ENCODE measurements at regions not wholly inside any gene's neighbourhood (a gene's known extent, or its start where the extent isn't known, plus 50 kb on each side); places are given as distances from the start of the nearest gene placed in this dataset.
"Not testable (repeated sequence)": the region's sequence is repeated elsewhere in the genome, so short reads cannot be mapped to it uniquely, and the experiment has no call there.

GRCh38 chrX:3476973-3477372 lies 130.5 kb upstream of the MXRA5 start:
- Histone ChIP-seq H2AFZ (ENCODE audit: low read length) (no peak overlapping the region), H3K4me2 (ENCODE audit: low read length) (no peak overlapping the region), H3K79me2 (ENCODE audit: insufficient read depth, low read depth, low read length) (no peaks in the 10 kb centered on the region), H3K27ac (ENCODE audit: low read depth, low read length, poor library complexity, severe bottlenecking) (no peak overlapping the region), H4K20me1 (ENCODE audit: insufficient read depth, low read length) (no peaks in the 10 kb centered on the region), H3K9me3 (ENCODE audit: low read length) (no peaks in the 10 kb centered on the region), H3K9me2 (ENCODE audit: insufficient read depth, low read length) (no peaks in the 10 kb centered on the region), H3K4me1 (ENCODE audit: insufficient read depth, low read length, poor library complexity, severe bottlenecking) (no peaks in the 10 kb centered on the region), H3K4me3 (ENCODE audit: low read depth, low read length, poor library complexity, severe bottlenecking) (no peak overlapping the region), H3K36me3 (ENCODE audit: insufficient read depth, low read length) (no peaks in the 10 kb centered on the region)
- intact Hi-C loops (cut with micrococcal nuclease; ENCODE audit: unreplicated experiment) = no loop called here
- ChIA-PET POLR2A (no interaction called here), CTCF (ENCODE audit: unreplicated experiment) (no interaction called here)
- TF ChIP-seq EZH2phosphoT487 (IDR thresholded peaks at IDR 0.05; ENCODE audit: borderline replicate concordance, low read depth, low read length) (no peak), CTCF (conservative IDR thresholded peaks at IDR 0.05; ENCODE audit: low read length) (no peak)
- BruUV-seq (replicated peaks) = no TSS peak
- no peak for DNase-seq (ENCODE audit: low spot score)

DNA sequence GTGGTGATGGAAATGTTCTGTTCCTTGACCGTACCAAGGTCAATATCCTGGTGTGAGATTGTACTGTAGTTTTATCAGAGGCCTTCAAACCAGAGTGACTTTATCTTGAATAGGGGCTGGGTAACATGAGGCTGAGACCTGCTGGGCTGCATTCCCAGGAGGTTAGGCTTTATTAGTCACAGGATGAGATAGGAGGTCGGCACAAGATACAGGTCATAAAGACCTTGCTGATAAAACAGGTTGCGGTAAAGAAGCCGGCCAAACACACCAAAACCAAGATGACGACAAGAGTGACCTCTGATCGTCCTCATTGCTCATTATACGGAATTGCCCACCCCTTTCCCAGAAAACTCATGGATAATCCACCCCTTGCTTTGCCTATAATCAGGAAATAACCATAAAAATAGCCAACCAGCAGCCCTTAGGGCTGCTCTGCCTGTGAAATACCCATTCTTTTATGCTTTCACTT lies 123.8 kb upstream of the MXRA5 start:
- DNase-seq (ENCODE audit: low spot score); BruUV-seq (replicated peaks); H3K9me3 ChIP-seq (ENCODE audit: low read length); H3K4me1 ChIP-seq (ENCODE audit: insufficient read depth, low read length, poor library complexity, severe bottlenecking); H3K9me2 ChIP-seq (ENCODE audit: insufficient read depth, low read length); POLR2A ChIA-PET; H3K4me3 ChIP-seq (ENCODE audit: low read depth, low read length, poor library complexity, severe bottlenecking); H3K36me3 ChIP-seq (ENCODE audit: insufficient read depth, low read length); H4K20me1 ChIP-seq (ENCODE audit: insufficient read depth, low read length); CTCF ChIA-PET (ENCODE audit: unreplicated experiment); H3K4me2 ChIP-seq (ENCODE audit: low read length); intact Hi-C loops (cut with micrococcal nuclease; ENCODE audit: unreplicated experiment); H2AFZ ChIP-seq (ENCODE audit: low read length); H3K27ac ChIP-seq (ENCODE audit: low read depth, low read length, poor library complexity, severe bottlenecking); H3K79me2 ChIP-seq (ENCODE audit: insufficient read depth, low read depth, low read length): not testable (repeated sequence)

GRCh38 chrX:3468031-3468430 lies 121.6 kb upstream of the MXRA5 start:
- no peak for TF ChIP-seq EZH2phosphoT487 (IDR thresholded peaks at IDR 0.05; ENCODE audit: borderline replicate concordance, low read depth, low read length)
- POLR2A ChIA-PET = interaction anchor here (0.7 kb wide), 1 partner anchor 189 kb away, joined by 4 read pairs; no protein-coding TSS in a partner anchor

GRCh38 chrX:3465017-3465416 lies 118.6 kb upstream of the MXRA5 start:
- H4K20me1 ChIP-seq (ENCODE audit: insufficient read depth, low read length) = no peaks in the 10 kb centered on the region
- H3K79me2 ChIP-seq (ENCODE audit: insufficient read depth, low read depth, low read length) = no peaks in the 10 kb centered on the region
- BruUV-seq (replicated peaks) = no TSS peak
- no peaks in the 10 kb centered on the region for H3K36me3 ChIP-seq (ENCODE audit: insufficient read depth, low read length)
- H3K4me2 ChIP-seq (ENCODE audit: low read length) = no peak overlapping the region
- H3K27ac ChIP-seq (ENCODE audit: low read depth, low read length, poor library complexity, severe bottlenecking) = no peak overlapping the region
- ChIA-PET POLR2A (no interaction called here), CTCF (ENCODE audit: unreplicated experiment) (no interaction called here)
- intact Hi-C loops (cut with micrococcal nuclease; ENCODE audit: unreplicated experiment) = no loop called here
- no peak for TF ChIP-seq CTCF (conservative IDR thresholded peaks at IDR 0.05; ENCODE audit: low read length)
- TF ChIP-seq EZH2phosphoT487 (IDR thresholded peaks at IDR 0.05; ENCODE audit: borderline replicate concordance, low read depth, low read length) = no peak
- no peak overlapping the region for H3K4me3 ChIP-seq (ENCODE audit: low read depth, low read length, poor library complexity, severe bottlenecking)
- H3K4me1 ChIP-seq (ENCODE audit: insufficient read depth, low read length, poor library complexity, severe bottlenecking) = no peaks in the 10 kb centered on the region
- no peaks in the 10 kb centered on the region for H3K9me2 ChIP-seq (ENCODE audit: insufficient read depth, low read length)
- H2AFZ ChIP-seq (ENCODE audit: low read length) = no peak overlapping the region
- no peaks in the 10 kb centered on the region for H3K9me3 ChIP-seq (ENCODE audit: low read length)
- DNase-seq (ENCODE audit: low spot score) = no peak

More at GRCh38 chrX:3468031-3468430, 121.6 kb upstream of the MXRA5 start:
- no peak for DNase-seq (ENCODE audit: low spot score)
- no peaks in the 10 kb centered on the region for H3K9me2 ChIP-seq (ENCODE audit: insufficient read depth, low read length)
- intact Hi-C loops (cut with micrococcal nuclease; ENCODE audit: unreplicated experiment) = no loop called here
- H3K9me3 ChIP-seq (ENCODE audit: low read length) = no peaks in the 10 kb centered on the region
- H3K4me2 ChIP-seq (ENCODE audit: low read length) = no peak overlapping the region
- no peak overlapping the region for H3K4me3 ChIP-seq (ENCODE audit: low read depth, low read length, poor library complexity, severe bottlenecking)
- H3K27ac ChIP-seq (ENCODE audit: low read depth, low read length, poor library complexity, severe bottlenecking) = no peak overlapping the region
- H3K36me3 ChIP-seq (ENCODE audit: insufficient read depth, low read length) = no peaks in the 10 kb centered on the region
- BruUV-seq (replicated peaks) = no TSS peak
- H3K4me1 ChIP-seq (ENCODE audit: insufficient read depth, low read length, poor library complexity, severe bottlenecking) = no peaks in the 10 kb centered on the region
- CTCF ChIA-PET (ENCODE audit: unreplicated experiment) = no interaction called here
- no peaks in the 10 kb centered on the region for H4K20me1 ChIP-seq (ENCODE audit: insufficient read depth, low read length)
- H3K79me2 ChIP-seq (ENCODE audit: insufficient read depth, low read depth, low read length) = no peaks in the 10 kb centered on the region
- H2AFZ ChIP-seq (ENCODE audit: low read length) = no peak overlapping the region

All from OCI-LY7 (cell line).